Activated naive CD8-positive, alpha-beta T cell (primary cell): ENCODE measurements at regions not wholly inside any gene's neighbourhood (a gene's known extent, or its start where the extent isn't known, plus 50 kb on each side); places are given as distances from the start of the nearest gene placed in this dataset.
A peak's percentile ranks its signal among the peaks of the same experiment; 100 is the strongest.

Experiments used
- H3K27ac Mint-ChIP-seq: one replicate; pipeline ENCODE4 v1.8.0; 2021; ENCODE audit warnings: mixed read lengths
- H3K27me3 Mint-ChIP-seq: one replicate; pipeline ENCODE4 v1.8.0; 2021; ENCODE audit warnings: mixed read lengths
- H3K36me3 Mint-ChIP-seq: one replicate; pipeline ENCODE4 v1.8.0; 2021; ENCODE audit warnings: mixed read lengths
- H3K4me1 Mint-ChIP-seq: one replicate; pipeline ENCODE4 v1.8.0; 2021; ENCODE audit warnings: low read depth, mixed read lengths
- H3K4me3 Mint-ChIP-seq: one replicate; pipeline ENCODE4 v1.8.0; 2021; ENCODE audit warnings: mild to moderate bottlenecking, mixed read lengths
- H3K9me3 Mint-ChIP-seq: one replicate; pipeline ENCODE4 v1.8.0; 2021; ENCODE audit warnings: low read depth, mixed read lengths

- Mint-ChIP-seq H3K9me3 (peaks cover 4% of the 10 kb centered on the region), H3K27ac (no peak overlapping the region), H3K36me3 (no peaks in the 10 kb centered on the region), H3K4me1 (peaks cover 23% of the 10 kb centered on the region), H3K4me3 (no peak overlapping the region), H3K27me3 (no peaks in the 10 kb centered on the region)
Measured at GRCh38 chr3:18670759-18671158, 245.6 kb upstream of the SATB1 start.

- Mint-ChIP-seq H3K36me3 (no peaks in the 10 kb centered on the region), H3K27ac (no peak overlapping the region), H3K4me3 (no peak overlapping the region), H3K4me1 (peaks cover 14% of the 10 kb centered on the region), H3K27me3 (no peaks in the 10 kb centered on the region), H3K9me3 (peaks cover 4% of the 10 kb centered on the region)
Measured at GRCh38 chr3:18669374-18669773, 244.2 kb upstream of the SATB1 start.

GRCh38 chr3:18667552-18667951 lies 242.4 kb upstream of the SATB1 start:
- Mint-ChIP-seq H3K9me3 (peaks cover 4% of the 10 kb centered on the region), H3K4me1 (peaks cover 12% of the 10 kb centered on the region), H3K4me3 (no peak overlapping the region), H3K27ac (no peak overlapping the region), H3K36me3 (no peaks in the 10 kb centered on the region), H3K27me3 (no peaks in the 10 kb centered on the region)

- no peaks in the 10 kb centered on the region for H3K36me3 Mint-ChIP-seq
- H3K27me3 Mint-ChIP-seq = no peaks in the 10 kb centered on the region
- H3K4me1 Mint-ChIP-seq = peaks cover 9% of the 10 kb centered on the region
- no peak overlapping the region for H3K4me3 Mint-ChIP-seq
- no peak overlapping the region for H3K27ac Mint-ChIP-seq
- H3K9me3 Mint-ChIP-seq = peaks cover 4% of the 10 kb centered on the region
Measured at GRCh38 chr3:18666655-18667054, 241.5 kb upstream of the SATB1 start.

- Mint-ChIP-seq H3K4me3 (no peak overlapping the region), H3K9me3 (no peaks in the 10 kb centered on the region), H3K36me3 (peaks cover 3% of the 10 kb centered on the region), H3K27me3 (no peaks in the 10 kb centered on the region), H3K4me1 (peaks cover 43% of the 10 kb centered on the region), H3K27ac (no peak overlapping the region)
Measured at GRCh38 chr3:18660059-18660458, 234.9 kb upstream of the SATB1 start.

GRCh38 chr3:18657858-18658820 lies 233.0 kb upstream of the SATB1 start:
- H3K9me3 Mint-ChIP-seq = no peaks in the 10 kb centered on the region
- no peak overlapping the region for H3K27ac Mint-ChIP-seq
- peak overlapping the region; percentile 10 for H3K4me3 Mint-ChIP-seq
- H3K27me3 Mint-ChIP-seq = no peaks in the 10 kb centered on the region
- H3K36me3 Mint-ChIP-seq = peaks cover 3% of the 10 kb centered on the region
- peaks cover 43% of the 10 kb centered on the region for H3K4me1 Mint-ChIP-seq

GRCh38 chr3:18656866-18657265 lies 231.7 kb upstream of the SATB1 start:
- Mint-ChIP-seq H3K27me3 (no peaks in the 10 kb centered on the region), H3K4me3 (no peak overlapping the region), H3K4me1 (peaks cover 43% of the 10 kb centered on the region), H3K27ac (peak overlapping the region; percentile 52), H3K9me3 (no peaks in the 10 kb centered on the region), H3K36me3 (peaks cover 3% of the 10 kb centered on the region)

GRCh38 chr3:18656410-18656809 lies 231.3 kb upstream of the SATB1 start:
- Mint-ChIP-seq H3K27ac (peak overlapping the region; percentile 4), H3K9me3 (no peaks in the 10 kb centered on the region), H3K36me3 (peaks cover 3% of the 10 kb centered on the region), H3K4me3 (no peak overlapping the region), H3K4me1 (peaks cover 45% of the 10 kb centered on the region), H3K27me3 (no peaks in the 10 kb centered on the region)

GRCh38 chr3:18655827-18656226 lies 230.7 kb upstream of the SATB1 start:
- Mint-ChIP-seq H3K9me3 (no peaks in the 10 kb centered on the region), H3K27me3 (no peaks in the 10 kb centered on the region), H3K4me3 (no peak overlapping the region), H3K27ac (no peak overlapping the region), H3K36me3 (no peaks in the 10 kb centered on the region), H3K4me1 (peaks cover 42% of the 10 kb centered on the region)

GRCh38 chr3:18652781-18653180 lies 227.6 kb upstream of the SATB1 start:
- Mint-ChIP-seq H3K27ac (peak overlapping the region; percentile 28), H3K36me3 (no peaks in the 10 kb centered on the region), H3K27me3 (no peaks in the 10 kb centered on the region), H3K9me3 (no peaks in the 10 kb centered on the region), H3K4me3 (no peak overlapping the region), H3K4me1 (peaks cover 42% of the 10 kb centered on the region)

GRCh38 chr3:18650731-18651130 lies 225.6 kb upstream of the SATB1 start:
- Mint-ChIP-seq H3K36me3 (peaks cover 2% of the 10 kb centered on the region), H3K27ac (no peak overlapping the region), H3K4me3 (no peak overlapping the region), H3K27me3 (no peaks in the 10 kb centered on the region), H3K9me3 (no peaks in the 10 kb centered on the region), H3K4me1 (peaks cover 28% of the 10 kb centered on the region)

- H3K4me3 Mint-ChIP-seq = peak overlapping the region; percentile 27
- H3K27me3 Mint-ChIP-seq = no peaks in the 10 kb centered on the region
- H3K36me3 Mint-ChIP-seq = peaks cover 4% of the 10 kb centered on the region
- H3K9me3 Mint-ChIP-seq = no peaks in the 10 kb centered on the region
- peaks cover 37% of the 10 kb centered on the region for H3K4me1 Mint-ChIP-seq
- H3K27ac Mint-ChIP-seq = peak overlapping the region; percentile 86
Measured at GRCh38 chr3:18649666-18650363, 224.7 kb upstream of the SATB1 start.

- H3K4me1 Mint-ChIP-seq = peaks cover 45% of the 10 kb centered on the region
- H3K36me3 Mint-ChIP-seq = peaks cover 4% of the 10 kb centered on the region
- peak overlapping the region; percentile 86 for H3K27ac Mint-ChIP-seq
- H3K27me3 Mint-ChIP-seq = no peaks in the 10 kb centered on the region
- H3K4me3 Mint-ChIP-seq = no peak overlapping the region
- no peaks in the 10 kb centered on the region for H3K9me3 Mint-ChIP-seq
Measured at GRCh38 chr3:18648868-18649462, 223.8 kb upstream of the SATB1 start.

GRCh38 chr3:18648159-18648558 lies 223.0 kb upstream of the SATB1 start:
- H3K27me3 Mint-ChIP-seq = no peaks in the 10 kb centered on the region
- H3K27ac Mint-ChIP-seq = no peak overlapping the region
- peaks cover 4% of the 10 kb centered on the region for H3K36me3 Mint-ChIP-seq
- no peaks in the 10 kb centered on the region for H3K9me3 Mint-ChIP-seq
- H3K4me1 Mint-ChIP-seq = peaks cover 54% of the 10 kb centered on the region
- no peak overlapping the region for H3K4me3 Mint-ChIP-seq

GRCh38 chr3:18645619-18646018 lies 220.5 kb upstream of the SATB1 start:
- H3K27me3 Mint-ChIP-seq = no peaks in the 10 kb centered on the region
- peak overlapping the region; percentile 13 for H3K27ac Mint-ChIP-seq
- H3K4me1 Mint-ChIP-seq = peaks cover 63% of the 10 kb centered on the region
- H3K4me3 Mint-ChIP-seq = no peak overlapping the region
- H3K9me3 Mint-ChIP-seq = peaks cover 5% of the 10 kb centered on the region
- peaks cover 5% of the 10 kb centered on the region for H3K36me3 Mint-ChIP-seq
